Trophoblast cell (in vitro differentiated cells and primary cell): ENCODE measurements at regions not wholly inside any gene's neighbourhood (a gene's known extent, or its start where the extent isn't known, plus 50 kb on each side); places are given as distances from the start of the nearest gene placed in this dataset.

ENCODE experiments used
- DNase-seq, 2 donors: peaks; one replicate each; pipeline ENCODE4 v3.0.0-alpha.2; 2016
- H2AFZ ChIP-seq: 2 replicates; pipeline ENCODE4 v1.6.1; 2013; ENCODE audit warnings: low read length, moderate library complexity, mild to moderate bottlenecking; ENCODE audit not compliant: insufficient read depth, poor library complexity
- H2AK5ac ChIP-seq: 2 replicates; pipeline ENCODE4 v1.6.1; 2013; ENCODE audit warnings: mild to moderate bottlenecking, low read length
- H2BK120ac ChIP-seq: 2 replicates; pipeline ENCODE4 v1.6.1; 2013; ENCODE audit warnings: low read length, mild to moderate bottlenecking, moderate library complexity; ENCODE audit not compliant: insufficient read depth, poor library complexity
- H2BK12ac ChIP-seq: 2 replicates; pipeline ENCODE4 v1.6.1; 2013; ENCODE audit warnings: mild to moderate bottlenecking, low read length, moderate library complexity
- H2BK5ac ChIP-seq: 2 replicates; pipeline ENCODE4 v1.6.1; 2013; ENCODE audit warnings: low read length, low read depth, moderate library complexity, mild to moderate bottlenecking; ENCODE audit not compliant: poor library complexity
- H3K14ac ChIP-seq: 2 replicates; pipeline ENCODE4 v1.6.1; 2013; ENCODE audit warnings: mild to moderate bottlenecking, low read length
- H3K18ac ChIP-seq: 2 replicates; pipeline ENCODE4 v1.6.1; 2013; ENCODE audit warnings: mild to moderate bottlenecking, low read length
- H3K23ac ChIP-seq: 2 replicates; pipeline ENCODE4 v1.6.1; 2013; ENCODE audit warnings: low read length
- H3K27ac ChIP-seq: 2 replicates; pipeline ENCODE4 v1.5.1; 2013; ENCODE audit warnings: low read depth, mild to moderate bottlenecking, inconsistent platforms, low read length, moderate library complexity
- H3K27me3 ChIP-seq: 2 replicates; pipeline ENCODE4 v1.6.1; 2013; ENCODE audit warnings: inconsistent platforms, mild to moderate bottlenecking, low read length, moderate library complexity; ENCODE audit not compliant: insufficient read depth
- H3K36me3 ChIP-seq, 2 experiments: 1 replicate in 1 of 2; 2 replicates in 1 of 2; pipeline ENCODE4 v1.6.1; 2013; ENCODE audit warnings: low read length in 2 of 2, mild to moderate bottlenecking in 2 of 2, moderate library complexity in 1 of 2; ENCODE audit not compliant: insufficient read depth in 2 of 2, control insufficient read depth in 1 of 2
- H3K4ac ChIP-seq: 2 replicates; pipeline ENCODE4 v1.6.1; 2013; ENCODE audit warnings: low read depth, mild to moderate bottlenecking, low read length, moderate library complexity
- H3K4me1 ChIP-seq, 2 experiments: 1 replicate in 1 of 2; 2 replicates in 1 of 2; pipeline ENCODE4 v1.6.1; 2013; ENCODE audit warnings: low read length in 2 of 2, mild to moderate bottlenecking in 2 of 2, moderate library complexity in 1 of 2; ENCODE audit not compliant: insufficient read depth in 2 of 2, control insufficient read depth in 1 of 2
- H3K4me2 ChIP-seq: 2 replicates; pipeline ENCODE4 v1.6.1; 2013; ENCODE audit warnings: inconsistent platforms, mild to moderate bottlenecking, low read length, moderate library complexity
- H3K4me3 ChIP-seq: 2 replicates; pipeline ENCODE4 v1.5.1; 2013; ENCODE audit warnings: mild to moderate bottlenecking, low read depth, low read length, inconsistent platforms
- H3K79me1 ChIP-seq: one replicate; pipeline ENCODE4 v1.6.1; 2013; ENCODE audit warnings: low read length
- H3K79me2 ChIP-seq: 2 replicates; pipeline ENCODE4 v1.6.1; 2013; ENCODE audit warnings: low read length, mild to moderate bottlenecking; ENCODE audit not compliant: control insufficient read depth, insufficient read depth, poor library complexity
- H3K9ac ChIP-seq: 2 replicates; pipeline ENCODE4 v1.6.1; 2013; ENCODE audit warnings: mild to moderate bottlenecking, low read length
- H3K9me3 ChIP-seq: 2 replicates; pipeline ENCODE4 v1.6.1; 2013; ENCODE audit warnings: low read depth, mild to moderate bottlenecking, control low read depth, inconsistent platforms, low read length; ENCODE audit not compliant: insufficient read depth
- H4K12ac ChIP-seq: 2 replicates; pipeline ENCODE4 v1.6.1; 2013; ENCODE audit warnings: low read depth, mild to moderate bottlenecking, low read length, moderate library complexity
- H4K8ac ChIP-seq: 2 replicates; pipeline ENCODE4 v1.6.1; 2013; ENCODE audit warnings: low read depth, mild to moderate bottlenecking, low read length, moderate library complexity
- H4K91ac ChIP-seq: one replicate; pipeline ENCODE4 v1.6.1; 2013; ENCODE audit warnings: low read depth, mild to moderate bottlenecking, low read length, moderate library complexity
- WGBS: extraction: QIAGEN DNeasy Blood & Tissue Kit; methylation state at CpG from one replicate; pipeline ENCODE4 v1.1.7; 2013; ENCODE audit warnings: missing lambda C conversion rate; ENCODE audit not compliant: insufficient read length, insufficient coverage; ENCODE audit errors: extremely low coverage; 5-methylcytosine and 5-hydroxymethylcytosine counted together

GRCh38 chr4:28227764-28228163 lies 1367.1 kb downstream of the STIM2 start:
- H3K79me1 ChIP-seq = peaks cover 14% of the 10 kb centered on the region
- H3K18ac ChIP-seq = no peak overlapping the region
- H3K79me2 ChIP-seq = no peaks in the 10 kb centered on the region
- no peak overlapping the region for H2BK5ac ChIP-seq
- no peak overlapping the region for H2AK5ac ChIP-seq
- H3K27ac ChIP-seq = no peak overlapping the region
- WGBS = no CpG with 5 or more reads among the region's 1 CpG
- H2BK12ac ChIP-seq = no peak overlapping the region
- no peak for DNase-seq
- no peaks in the 10 kb centered on the region for H3K9me3 ChIP-seq
- no peak overlapping the region for H3K4me3 ChIP-seq
- no peak overlapping the region for H3K4me2 ChIP-seq
- H3K4me1 ChIP-seq = peaks cover 0 to 6% of the 10 kb centered on the region in 2 experiments
- H3K23ac ChIP-seq = no peak overlapping the region
- no peaks in the 10 kb centered on the region for H3K36me3 ChIP-seq
- no peak overlapping the region for H3K4ac ChIP-seq
- no peak overlapping the region for H3K9ac ChIP-seq
- H2AFZ ChIP-seq = no peak overlapping the region
- no peak overlapping the region for H4K12ac ChIP-seq
- H4K91ac ChIP-seq = no peak overlapping the region
- no peaks in the 10 kb centered on the region for H3K27me3 ChIP-seq
- no peak overlapping the region for H3K14ac ChIP-seq
- no peak overlapping the region for H2BK120ac ChIP-seq
- no peak overlapping the region for H4K8ac ChIP-seq

- peak overlapping the region; percentile 55 for H3K27ac ChIP-seq
- peak overlapping the region; percentile 79 for H2BK5ac ChIP-seq
- no peak overlapping the region for H3K4me3 ChIP-seq
- H2AK5ac ChIP-seq = no peak overlapping the region
- H3K4me2 ChIP-seq = no peak overlapping the region
- H4K8ac ChIP-seq = no peak overlapping the region
- no peak overlapping the region for H4K91ac ChIP-seq
- H2BK12ac ChIP-seq = peak overlapping the region; percentile 76
- H3K14ac ChIP-seq = no peak overlapping the region
- no peak overlapping the region for H3K4ac ChIP-seq
- H4K12ac ChIP-seq = no peak overlapping the region
- no peaks in the 10 kb centered on the region for H3K27me3 ChIP-seq
- no peak overlapping the region for H2AFZ ChIP-seq
- H3K79me1 ChIP-seq = peaks cover 14% of the 10 kb centered on the region
- H2BK120ac ChIP-seq = peak overlapping the region; percentile 72
- no peak overlapping the region for H3K9ac ChIP-seq
- no peak overlapping the region for H3K18ac ChIP-seq
- no CpG with 5 or more reads among the region's 1 CpG for WGBS
- no peaks in the 10 kb centered on the region for H3K36me3 ChIP-seq
- no peak overlapping the region for H3K23ac ChIP-seq
- peaks cover 0 to 6% of the 10 kb centered on the region in 2 experiments for H3K4me1 ChIP-seq
- H3K9me3 ChIP-seq = no peaks in the 10 kb centered on the region
- no peak for DNase-seq
- no peaks in the 10 kb centered on the region for H3K79me2 ChIP-seq
These were observed 1368.2 kb downstream of the STIM2 start for GRCh38 chr4:28228561-28229491.

GRCh38 chr4:28232376-28232775 lies 1371.7 kb downstream of the STIM2 start:
- no peak overlapping the region for H3K4ac ChIP-seq
- peaks cover 0 to 6% of the 10 kb centered on the region in 2 experiments for H3K4me1 ChIP-seq
- H3K9ac ChIP-seq = no peak overlapping the region
- no peaks in the 10 kb centered on the region for H3K9me3 ChIP-seq
- H2AK5ac ChIP-seq = no peak overlapping the region
- H3K79me2 ChIP-seq = no peaks in the 10 kb centered on the region
- DNase-seq = no peak
- no peak overlapping the region for H3K27ac ChIP-seq
- H3K18ac ChIP-seq = no peak overlapping the region
- H3K4me3 ChIP-seq = no peak overlapping the region
- no peak overlapping the region for H2BK120ac ChIP-seq
- no peak overlapping the region for H2BK12ac ChIP-seq
- H4K12ac ChIP-seq = no peak overlapping the region
- H2AFZ ChIP-seq = no peak overlapping the region
- no peak overlapping the region for H3K23ac ChIP-seq
- peaks cover 14% of the 10 kb centered on the region for H3K79me1 ChIP-seq
- H3K36me3 ChIP-seq = no peaks in the 10 kb centered on the region
- WGBS = no CpG with 5 or more reads among the region's 2 CpGs
- H4K91ac ChIP-seq = no peak overlapping the region
- no peak overlapping the region for H3K4me2 ChIP-seq
- no peak overlapping the region for H2BK5ac ChIP-seq
- no peaks in the 10 kb centered on the region for H3K27me3 ChIP-seq
- H3K14ac ChIP-seq = no peak overlapping the region
- H4K8ac ChIP-seq = no peak overlapping the region

- H3K27ac ChIP-seq = no peak overlapping the region
- no CpG with 5 or more reads among the region's 1 CpG for WGBS
These were observed 1372.3 kb downstream of the STIM2 start for GRCh38 chr4:28232951-28233350.

More at GRCh38 chr4:28232951-28233350, 1372.3 kb downstream of the STIM2 start:
- H3K79me2 ChIP-seq = no peaks in the 10 kb centered on the region
- H3K9ac ChIP-seq = no peak overlapping the region
- peaks cover 0 to 6% of the 10 kb centered on the region in 2 experiments for H3K4me1 ChIP-seq
- H3K4me2 ChIP-seq = no peak overlapping the region
- H3K79me1 ChIP-seq = peaks cover 14% of the 10 kb centered on the region
- no peak overlapping the region for H2BK12ac ChIP-seq
- DNase-seq = no peak
- H2BK120ac ChIP-seq = no peak overlapping the region
- H3K36me3 ChIP-seq = no peaks in the 10 kb centered on the region
- no peak overlapping the region for H3K23ac ChIP-seq
- H3K27me3 ChIP-seq = no peaks in the 10 kb centered on the region
- H3K14ac ChIP-seq = no peak overlapping the region
- no peak overlapping the region for H4K91ac ChIP-seq
- no peak overlapping the region for H4K8ac ChIP-seq
- H2AK5ac ChIP-seq = no peak overlapping the region
- no peak overlapping the region for H3K4ac ChIP-seq
- no peak overlapping the region for H4K12ac ChIP-seq
- H2BK5ac ChIP-seq = no peak overlapping the region
- H3K9me3 ChIP-seq = no peaks in the 10 kb centered on the region
- H2AFZ ChIP-seq = no peak overlapping the region
- H3K18ac ChIP-seq = no peak overlapping the region
- H3K4me3 ChIP-seq = no peak overlapping the region
